HG02678 (cell line): ENCODE measurements at regions not wholly inside any gene's neighbourhood (a gene's known extent, or its start where the extent isn't known, plus 50 kb on each side); places are given as distances from the start of the nearest gene placed in this dataset.
"Not testable (repeated sequence)": the region's sequence is repeated elsewhere in the genome, so short reads cannot be mapped to it uniquely, and the experiment has no call there.

Source experiments
- ATAC-seq: cut with Tn5 transposase; IDR thresholded peaks from one replicate; pipeline ENCODE4 v1.9.1; 2021; ENCODE audit warnings: mild to moderate bottlenecking, moderate library complexity; ENCODE audit not compliant: unreplicated experiment

- no peak for ATAC-seq
Observed at GRCh38 chr4:71204056-71204455, 134.8 kb upstream of the SLC4A4 start.

DNA sequence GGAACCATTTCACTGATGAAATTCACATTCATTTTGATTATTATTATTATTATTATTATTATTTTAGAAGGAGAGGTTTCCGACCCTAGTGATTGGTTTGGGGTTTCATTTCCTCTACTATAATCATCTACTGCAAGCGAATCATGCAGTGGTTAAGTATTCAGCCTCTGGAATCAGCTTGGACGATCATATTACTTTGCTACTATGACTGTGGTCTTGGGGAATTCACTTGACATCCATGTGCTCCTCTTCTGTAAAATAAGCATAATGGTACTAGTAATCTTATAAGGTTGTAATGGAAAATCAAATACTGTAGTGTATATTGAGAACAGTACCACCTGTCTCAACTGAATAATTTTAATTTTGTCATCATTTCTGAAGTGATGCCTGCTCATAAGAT lies 132.1 kb upstream of the SLC4A4 start:
- no peak for ATAC-seq

DNA sequence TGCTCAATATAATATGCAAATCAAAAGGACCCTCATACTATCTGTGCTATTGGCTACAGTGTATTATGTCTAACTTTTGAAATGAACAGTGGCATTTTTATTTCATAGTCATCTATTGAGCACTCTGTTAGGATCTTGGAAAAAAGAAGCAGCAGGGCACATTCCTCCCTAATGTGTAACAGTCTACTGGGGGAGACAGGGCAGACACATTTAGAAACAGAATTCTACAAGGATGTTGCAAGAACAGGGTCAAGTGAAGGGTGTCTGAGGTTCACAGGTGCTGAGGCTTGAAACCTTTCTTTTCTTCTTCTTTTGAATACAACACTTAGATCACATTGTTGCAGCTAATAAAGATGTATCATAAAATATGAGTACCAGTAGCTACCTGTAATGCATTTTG lies 129.7 kb upstream of the SLC4A4 start:
- ATAC-seq = no peak

DNA sequence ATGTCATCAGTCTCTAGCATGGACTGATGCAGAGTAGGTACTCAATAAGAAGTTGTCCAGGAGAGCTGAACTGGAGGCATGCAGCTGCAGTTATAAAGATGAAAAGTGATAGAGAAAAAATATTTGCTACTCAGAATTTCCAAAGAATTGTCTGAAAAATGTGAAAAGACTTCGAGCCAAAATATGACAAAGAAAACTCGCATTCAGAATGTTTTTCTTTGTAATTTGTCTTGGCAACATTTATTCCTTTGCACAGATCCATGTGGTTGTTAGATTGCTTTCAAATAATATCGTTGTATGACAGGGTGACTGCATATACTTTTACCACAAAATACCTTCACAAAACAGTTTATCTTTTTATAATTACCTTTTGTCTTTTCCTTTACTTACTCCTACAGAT lies 128.0 kb upstream of the SLC4A4 start:
- ATAC-seq = no peak

- no peak for ATAC-seq
Observed at GRCh38 chr4:71211748-71212147, 127.1 kb upstream of the SLC4A4 start.

GRCh38 chr4:71212216-71212615 lies 126.6 kb upstream of the SLC4A4 start:
- no peak for ATAC-seq

DNA sequence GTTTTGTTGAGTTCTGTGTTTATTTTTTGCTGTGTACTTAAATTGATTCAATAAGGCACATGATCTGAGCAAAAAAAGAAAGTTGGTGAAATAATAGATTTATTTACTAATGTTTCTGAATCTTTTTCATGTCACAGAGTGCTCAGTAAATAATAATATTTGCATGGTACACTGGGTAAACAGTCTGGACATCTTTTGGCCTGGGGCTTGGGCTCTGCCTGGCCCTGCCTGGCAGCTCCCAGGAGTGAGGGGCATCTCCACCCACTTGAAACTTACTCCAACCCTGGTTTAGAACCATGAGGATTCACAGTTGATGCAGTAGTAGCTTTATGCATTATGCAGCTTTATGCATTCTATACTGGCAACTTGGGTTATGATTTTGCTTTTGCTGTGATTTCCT lies 124.2 kb upstream of the SLC4A4 start:
- no peak for ATAC-seq

DNA sequence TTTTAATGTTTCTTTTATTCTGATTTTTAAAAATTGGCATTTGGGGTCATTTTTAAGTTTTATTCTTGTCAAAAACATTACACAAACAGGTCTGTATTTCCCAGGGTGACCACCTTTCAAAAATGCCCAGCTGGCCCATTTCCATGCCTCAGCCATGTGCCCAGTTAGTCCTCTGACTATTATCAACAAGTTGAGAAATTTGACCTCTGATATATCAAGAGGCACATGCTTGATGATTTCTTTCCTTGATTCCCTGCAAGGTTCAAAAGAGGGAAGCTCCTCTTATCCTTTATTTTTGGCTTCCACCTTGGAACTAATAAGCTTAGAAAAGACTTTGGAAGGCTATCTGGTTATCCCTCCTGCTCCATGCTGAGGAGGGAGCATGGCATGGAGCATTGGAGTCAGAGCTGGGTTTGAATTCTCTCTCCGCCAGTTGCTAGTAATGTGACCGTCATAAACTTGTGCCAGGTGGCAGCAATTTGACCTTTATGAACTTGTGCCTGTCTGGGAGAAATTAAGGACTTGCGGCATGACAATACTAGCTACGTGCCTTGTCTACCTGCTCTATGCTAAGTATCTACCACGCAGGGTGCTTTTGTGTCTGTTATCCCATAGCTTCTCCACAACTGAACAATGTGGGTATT lies 122.4 kb upstream of the SLC4A4 start:
- no peak for ATAC-seq

DNA sequence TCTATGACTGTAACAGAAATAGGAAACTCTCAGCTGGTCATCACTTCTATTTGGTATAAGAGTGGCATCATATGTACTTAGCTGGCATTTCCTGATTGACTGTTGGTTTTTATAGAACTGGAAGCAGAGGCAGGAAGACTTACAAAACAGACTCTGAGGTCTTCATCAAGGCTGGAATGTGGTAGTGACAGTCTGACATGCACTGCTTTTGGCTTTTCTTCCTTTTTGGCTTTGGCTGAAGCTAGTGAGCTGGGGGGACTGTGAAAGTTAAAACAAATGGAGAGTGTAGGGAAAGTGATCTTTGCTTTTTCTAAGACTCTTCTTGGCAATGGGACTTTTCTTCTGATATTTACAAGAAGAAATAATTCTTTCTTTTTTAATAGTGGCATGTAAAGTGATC lies 121.1 kb upstream of the SLC4A4 start:
- ATAC-seq = no peak

DNA sequence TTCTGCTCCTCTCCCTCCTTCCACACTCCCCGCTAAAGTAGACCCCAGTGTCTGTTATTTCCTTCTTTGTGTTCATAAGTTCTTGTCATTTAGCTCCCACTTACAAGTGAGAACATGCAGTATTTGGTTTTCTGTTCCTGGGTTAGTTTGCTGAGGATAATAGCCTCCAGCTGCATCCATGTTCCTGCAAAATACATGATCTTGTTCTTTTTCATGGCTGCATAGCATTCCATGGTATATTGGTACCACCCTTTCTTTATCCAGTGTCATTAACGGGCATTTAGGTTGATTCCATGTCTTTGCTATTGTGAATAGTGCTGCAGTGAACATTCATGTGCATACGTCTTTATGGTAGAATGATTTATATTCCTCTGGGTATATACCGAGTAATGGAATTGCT lies 118.0 kb upstream of the SLC4A4 start:
- ATAC-seq = not testable (repeated sequence)

GRCh38 chr4:71221510-71222466 lies 117.0 kb upstream of the SLC4A4 start:
- no peak for ATAC-seq

DNA sequence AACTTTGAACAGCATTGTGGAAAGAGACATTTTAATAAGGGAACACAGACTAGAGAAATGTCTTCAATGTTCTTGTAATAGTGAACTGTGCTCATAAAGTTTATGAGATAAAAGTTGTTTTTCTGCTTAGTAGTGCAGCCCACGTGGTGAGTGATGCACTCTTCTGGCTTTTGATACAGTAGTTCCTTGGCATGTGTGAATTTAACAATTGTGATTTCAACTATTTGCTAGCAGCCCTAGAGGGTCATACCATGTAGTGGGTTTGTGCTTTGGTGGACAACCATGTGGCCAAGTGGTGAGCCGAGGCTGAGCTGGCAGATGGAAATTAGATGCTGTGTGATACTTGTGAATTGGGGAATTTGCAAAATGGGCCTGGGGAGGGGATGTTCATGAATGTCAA lies 116.2 kb upstream of the SLC4A4 start:
- no peak for ATAC-seq

DNA sequence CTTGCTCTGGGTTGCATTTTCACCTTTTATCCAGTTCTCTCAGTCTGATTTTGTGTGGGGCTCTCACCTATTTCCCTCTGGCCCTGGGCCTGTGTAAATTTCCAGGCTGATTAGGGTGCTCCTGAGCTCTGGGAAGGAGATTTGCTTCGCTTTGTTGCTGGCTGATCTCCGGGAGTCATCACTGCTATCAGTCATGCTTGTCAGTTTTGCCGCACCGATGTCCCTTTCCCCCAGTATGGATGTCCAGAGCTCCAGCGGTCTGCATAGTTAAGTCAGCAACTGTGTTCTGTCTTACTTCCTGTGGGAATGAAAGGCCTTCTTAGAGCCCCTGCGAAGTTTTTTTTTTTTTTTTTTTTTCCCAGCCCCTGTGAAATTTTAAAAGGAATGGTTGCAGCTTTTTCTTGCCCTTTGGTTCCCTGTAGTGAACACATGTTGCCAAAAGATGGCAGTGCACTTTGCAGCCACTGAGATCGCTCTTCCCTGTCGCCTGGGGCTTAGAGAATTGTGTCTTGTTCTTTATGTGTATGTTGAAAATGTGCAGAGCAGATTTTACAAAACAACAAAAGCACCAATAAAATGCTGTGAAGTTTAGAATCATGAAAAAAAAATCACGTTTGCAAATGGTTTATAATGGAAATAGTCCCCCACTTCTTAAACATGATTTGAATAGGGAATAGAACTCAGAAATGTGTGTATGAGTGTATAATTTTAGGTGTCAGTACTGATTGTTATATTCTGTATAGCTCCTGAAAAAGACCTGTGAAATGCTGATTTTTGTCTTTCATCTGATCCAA lies 109.1 kb upstream of the SLC4A4 start:
- no peak for ATAC-seq

- no peak for ATAC-seq
Observed at GRCh38 chr4:71230271-71231128, 108.3 kb upstream of the SLC4A4 start.

DNA sequence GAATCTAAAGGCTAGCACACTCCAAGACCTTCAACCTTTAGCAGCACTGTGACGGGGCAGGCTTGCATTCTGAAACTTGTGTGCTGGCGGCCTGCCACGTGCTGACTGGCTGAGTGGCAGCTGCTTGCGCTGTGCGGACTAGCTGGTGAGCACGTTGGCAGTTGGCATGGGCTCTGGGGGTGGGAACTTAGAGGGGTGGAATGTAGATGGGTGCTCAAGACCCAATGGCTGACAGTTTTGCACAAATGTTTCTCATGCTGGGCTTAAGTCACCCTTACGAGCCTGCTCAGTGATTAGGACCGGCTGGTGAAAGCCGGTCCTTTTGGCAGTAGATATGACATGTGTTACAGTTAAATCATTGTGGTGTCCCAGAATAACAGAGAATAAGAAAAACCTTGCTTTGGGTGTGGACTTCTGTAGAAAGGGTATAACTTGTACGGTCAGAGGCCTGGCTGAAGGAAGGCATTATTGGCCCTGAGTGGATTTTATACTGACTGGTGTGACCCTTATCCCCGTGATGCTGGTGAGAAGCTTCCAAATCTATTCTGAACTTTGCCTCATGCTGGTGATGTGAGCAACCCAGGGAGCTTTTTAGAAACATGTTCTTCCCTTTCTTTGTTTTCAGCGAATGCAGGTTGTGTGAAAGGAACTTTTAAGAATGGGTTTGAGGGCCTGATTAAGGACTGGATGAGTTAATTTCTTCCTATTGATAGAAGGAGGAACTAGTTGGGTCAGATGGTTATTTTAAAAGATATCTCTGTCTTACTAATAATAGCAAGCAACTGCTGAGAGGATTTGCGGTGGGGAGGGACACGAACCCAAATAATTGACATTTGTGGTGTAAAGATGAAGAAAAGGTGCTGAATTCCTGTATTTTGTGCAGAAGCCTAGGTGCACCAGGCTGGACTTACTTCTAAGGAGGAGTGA lies 107.4 kb upstream of the SLC4A4 start:
- ATAC-seq = no peak

- ATAC-seq = no peak
Observed at GRCh38 chr4:71232056-71232430, 106.8 kb upstream of the SLC4A4 start.

DNA sequence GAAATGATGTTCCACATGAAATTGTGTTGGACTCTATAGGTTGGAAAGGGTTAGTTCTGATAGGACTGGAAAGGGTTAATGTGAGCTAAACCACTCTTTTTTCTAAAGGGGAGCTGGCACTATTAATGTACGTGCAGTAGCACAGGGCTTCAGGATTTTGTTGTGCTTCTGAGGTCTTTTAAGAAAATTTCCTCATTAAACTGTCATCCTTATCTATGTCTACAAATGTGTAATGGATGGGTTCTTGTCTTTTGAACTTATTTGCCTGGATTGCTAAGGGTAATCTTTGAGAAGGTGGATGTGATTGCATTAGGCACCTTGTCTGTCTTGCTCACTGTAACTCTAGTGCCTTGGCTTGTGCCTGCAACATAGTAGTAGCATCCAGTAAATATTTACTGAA lies 106.0 kb upstream of the SLC4A4 start:
- no peak for ATAC-seq

GRCh38 chr4:71235311-71236201 lies 103.3 kb upstream of the SLC4A4 start:
- no peak for ATAC-seq

DNA sequence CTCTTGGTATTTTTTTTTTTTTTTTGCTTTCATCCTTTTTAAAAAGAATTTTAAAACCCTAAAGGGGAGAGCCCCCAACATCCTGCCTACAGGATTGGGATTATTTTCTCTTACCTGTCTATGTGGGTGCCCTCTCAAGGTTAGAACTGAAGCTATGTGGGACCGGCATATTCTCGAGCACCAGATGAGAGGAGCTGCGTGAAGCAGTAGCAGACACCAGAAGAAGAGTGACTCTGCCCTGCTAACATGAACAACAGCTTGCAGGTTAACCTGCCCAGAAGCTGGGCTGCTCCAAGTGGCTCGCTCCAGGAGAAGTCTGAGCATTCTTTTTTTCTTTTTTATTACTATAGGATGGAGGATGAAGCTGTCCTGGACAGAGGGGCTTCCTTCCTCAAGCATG lies 102.6 kb upstream of the SLC4A4 start:
- no peak for ATAC-seq
